B cell (primary cell): ENCODE measurements at regions not wholly inside any gene's neighbourhood (a gene's known extent, or its start where the extent isn't known, plus 50 kb on each side); places are given as distances from the start of the nearest gene placed in this dataset.

Experiments used
- EZH2 ChIP-seq: IDR thresholded peaks from 2 replicates; pipeline ENCODE4 v1.6.1; 2012; ENCODE audit warnings: borderline replicate concordance, low read depth, mild to moderate bottlenecking, moderate library complexity, low read length; ENCODE audit not compliant: insufficient read depth, poor library complexity, severe bottlenecking
- TF ChIP-seq, protein P1 (sequence below): fragments of 200-600 bp; IDR thresholded peaks from one replicate; pipeline ENCODE4 v1.8.0; 2022; ENCODE audit warnings: antibody characterized with exemption, mild to moderate bottlenecking

- TF ChIP-seq, protein P1, sequence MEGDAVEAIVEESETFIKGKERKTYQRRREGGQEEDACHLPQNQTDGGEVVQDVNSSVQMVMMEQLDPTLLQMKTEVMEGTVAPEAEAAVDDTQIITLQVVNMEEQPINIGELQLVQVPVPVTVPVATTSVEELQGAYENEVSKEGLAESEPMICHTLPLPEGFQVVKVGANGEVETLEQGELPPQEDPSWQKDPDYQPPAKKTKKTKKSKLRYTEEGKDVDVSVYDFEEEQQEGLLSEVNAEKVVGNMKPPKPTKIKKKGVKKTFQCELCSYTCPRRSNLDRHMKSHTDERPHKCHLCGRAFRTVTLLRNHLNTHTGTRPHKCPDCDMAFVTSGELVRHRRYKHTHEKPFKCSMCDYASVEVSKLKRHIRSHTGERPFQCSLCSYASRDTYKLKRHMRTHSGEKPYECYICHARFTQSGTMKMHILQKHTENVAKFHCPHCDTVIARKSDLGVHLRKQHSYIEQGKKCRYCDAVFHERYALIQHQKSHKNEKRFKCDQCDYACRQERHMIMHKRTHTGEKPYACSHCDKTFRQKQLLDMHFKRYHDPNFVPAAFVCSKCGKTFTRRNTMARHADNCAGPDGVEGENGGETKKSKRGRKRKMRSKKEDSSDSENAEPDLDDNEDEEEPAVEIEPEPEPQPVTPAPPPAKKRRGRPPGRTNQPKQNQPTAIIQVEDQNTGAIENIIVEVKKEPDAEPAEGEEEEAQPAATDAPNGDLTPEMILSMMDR, result no peak
- no peak for TF ChIP-seq EZH2
Measured at GRCh38 chr2:187214306-187214705, 233.7 kb downstream of the CALCRL start.
